ENCODE measurements at regions not wholly inside any gene's neighbourhood (a gene's known extent, or its start where the extent isn't known, plus 50 kb on each side); places are given as distances from the start of the nearest gene placed in this dataset.
A peak's percentile ranks its signal among the peaks of the same experiment; 100 is the strongest.

DNA sequence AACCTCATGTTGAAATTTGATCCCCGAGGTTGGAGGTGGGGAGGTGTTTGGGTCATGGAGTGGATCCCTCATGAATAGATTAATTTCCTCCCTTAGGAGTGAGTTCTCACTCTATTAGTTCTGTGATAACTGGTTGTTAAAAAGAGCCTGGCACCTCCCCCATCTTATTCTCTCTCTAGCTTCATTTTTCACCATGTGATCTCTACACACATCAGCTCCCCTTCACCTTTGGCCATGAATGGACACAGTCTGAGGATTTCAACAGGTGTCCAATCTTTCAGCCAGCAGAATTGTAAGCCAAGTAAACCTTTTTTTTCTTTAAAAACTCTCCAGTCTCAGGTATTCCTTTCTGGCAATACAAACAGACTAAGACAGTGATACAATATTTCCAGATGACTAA, 602.0 kb upstream of the FAM98A start:
- no peak overlapping the region for H3K4me3 ChIP-seq (ENCODE audit: low read depth, low read length)
- no peak for DNase-seq (ENCODE audit: low read depth)
- TF ChIP-seq, protein P1, sequence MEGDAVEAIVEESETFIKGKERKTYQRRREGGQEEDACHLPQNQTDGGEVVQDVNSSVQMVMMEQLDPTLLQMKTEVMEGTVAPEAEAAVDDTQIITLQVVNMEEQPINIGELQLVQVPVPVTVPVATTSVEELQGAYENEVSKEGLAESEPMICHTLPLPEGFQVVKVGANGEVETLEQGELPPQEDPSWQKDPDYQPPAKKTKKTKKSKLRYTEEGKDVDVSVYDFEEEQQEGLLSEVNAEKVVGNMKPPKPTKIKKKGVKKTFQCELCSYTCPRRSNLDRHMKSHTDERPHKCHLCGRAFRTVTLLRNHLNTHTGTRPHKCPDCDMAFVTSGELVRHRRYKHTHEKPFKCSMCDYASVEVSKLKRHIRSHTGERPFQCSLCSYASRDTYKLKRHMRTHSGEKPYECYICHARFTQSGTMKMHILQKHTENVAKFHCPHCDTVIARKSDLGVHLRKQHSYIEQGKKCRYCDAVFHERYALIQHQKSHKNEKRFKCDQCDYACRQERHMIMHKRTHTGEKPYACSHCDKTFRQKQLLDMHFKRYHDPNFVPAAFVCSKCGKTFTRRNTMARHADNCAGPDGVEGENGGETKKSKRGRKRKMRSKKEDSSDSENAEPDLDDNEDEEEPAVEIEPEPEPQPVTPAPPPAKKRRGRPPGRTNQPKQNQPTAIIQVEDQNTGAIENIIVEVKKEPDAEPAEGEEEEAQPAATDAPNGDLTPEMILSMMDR (IDR thresholded peaks at IDR 0.05; ENCODE audit: insufficient read depth, low read depth, low read length, missing control alignments): no peak

DNA sequence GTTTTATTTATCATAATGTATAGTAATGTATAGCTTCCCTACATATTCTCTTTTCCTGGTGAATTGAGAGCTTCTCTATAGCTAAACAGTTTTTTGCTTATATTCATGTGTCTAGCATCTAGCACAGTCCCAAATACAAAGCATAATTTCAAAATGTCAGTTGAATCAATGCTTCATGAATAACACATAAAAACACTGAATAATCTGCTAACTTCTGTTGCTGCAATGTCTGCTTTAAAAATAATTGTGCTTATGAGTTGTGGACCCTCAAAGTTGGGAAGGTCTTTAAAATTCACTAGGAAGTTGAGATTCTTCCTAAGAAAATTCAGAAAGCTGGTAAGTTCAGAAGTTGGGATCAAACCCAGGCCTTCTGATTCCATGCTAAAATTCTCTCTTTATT, 600.9 kb upstream of the FAM98A start:
- no peak for DNase-seq (ENCODE audit: low read depth)
- TF ChIP-seq, protein P1 (IDR thresholded peaks at IDR 0.05; ENCODE audit: insufficient read depth, low read depth, low read length, missing control alignments): no peak
- no peak overlapping the region for H3K4me3 ChIP-seq (ENCODE audit: low read depth, low read length)

DNA sequence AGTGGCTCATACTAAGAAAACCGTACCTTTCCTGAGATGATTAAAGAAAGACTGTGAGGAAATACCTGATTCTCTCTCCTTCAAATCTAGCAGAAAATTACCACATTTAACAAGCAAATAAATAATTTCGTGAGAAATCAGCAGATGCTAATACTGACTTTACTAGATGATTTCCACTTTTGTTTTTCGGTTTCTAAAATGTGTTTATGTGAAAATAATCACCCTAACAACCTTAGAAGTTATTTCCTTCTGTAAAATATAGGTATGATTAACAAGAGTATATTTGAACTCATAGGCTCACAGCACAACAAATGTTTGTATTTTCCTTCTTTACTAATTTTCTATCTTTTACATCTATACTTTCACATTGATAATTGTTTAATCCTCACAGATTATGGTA, 594.1 kb upstream of the FAM98A start:
- DNase-seq (ENCODE audit: low read depth): peak; percentile 8
- no peak overlapping the region for H3K4me3 ChIP-seq (ENCODE audit: low read depth, low read length)
- TF ChIP-seq, protein P1 (IDR thresholded peaks at IDR 0.05; ENCODE audit: insufficient read depth, low read depth, low read length, missing control alignments): no peak

DNA sequence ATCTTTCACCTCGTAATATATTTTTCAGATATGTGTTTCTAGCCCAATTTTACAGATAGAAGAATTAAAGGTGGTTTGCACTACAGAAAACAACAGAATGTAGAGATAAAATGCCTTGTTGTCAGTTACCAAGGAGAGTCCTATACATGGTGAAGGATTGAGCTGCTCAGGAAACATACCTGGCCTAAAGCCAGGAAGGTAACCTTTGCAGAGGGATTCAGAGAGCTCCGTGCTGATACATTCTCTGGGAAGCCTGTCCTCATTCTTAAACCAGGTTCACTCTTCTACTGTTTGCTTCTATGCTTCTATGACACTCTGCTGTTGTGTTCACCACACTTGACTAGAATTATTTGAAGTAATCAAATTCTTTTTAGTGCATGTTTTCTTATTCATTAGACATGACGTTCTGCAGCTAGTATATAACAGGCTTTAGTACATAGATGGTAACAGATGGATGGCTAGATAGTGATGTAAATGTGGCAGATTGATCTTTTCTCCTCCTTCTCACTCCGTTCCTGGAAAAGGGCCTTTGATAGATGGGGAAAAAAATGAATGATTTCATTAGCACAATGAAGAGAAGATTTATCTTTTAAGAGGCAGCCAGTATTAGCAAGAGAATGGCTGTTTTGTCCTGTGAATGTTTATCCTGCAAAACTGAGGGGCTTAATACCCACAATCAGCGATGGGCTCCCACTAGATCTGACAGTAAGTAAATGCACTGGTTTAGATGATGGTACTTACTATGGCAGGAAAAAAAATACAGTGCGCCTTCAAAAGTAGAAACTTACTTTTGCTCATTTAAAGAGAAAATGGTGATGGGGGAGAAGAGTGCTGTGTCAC, 589.6 kb upstream of the FAM98A start:
- DNase-seq (ENCODE audit: low read depth): no peak
- TF ChIP-seq, protein P1 (IDR thresholded peaks at IDR 0.05; ENCODE audit: insufficient read depth, low read depth, low read length, missing control alignments): no peak

DNA sequence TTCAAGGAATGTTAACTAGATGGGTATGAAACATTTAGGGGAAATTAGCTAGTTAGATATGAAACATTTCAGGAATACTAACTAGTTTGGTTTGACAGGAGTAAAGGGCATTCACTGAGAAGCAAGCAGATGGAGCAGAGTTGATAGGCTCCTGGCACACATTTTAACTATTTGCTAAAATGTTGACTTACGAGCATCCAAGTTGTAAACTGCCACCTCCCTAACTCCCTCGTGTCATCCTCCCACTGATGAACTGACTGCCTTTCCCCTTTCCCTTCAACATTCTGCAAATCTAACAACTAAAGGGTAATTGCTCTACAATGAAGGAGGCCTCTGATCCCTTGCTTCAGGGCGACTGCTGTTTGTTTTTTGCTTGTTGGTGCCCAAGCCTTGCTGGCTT, 580.4 kb upstream of the FAM98A start:
- TF ChIP-seq, protein P1 (IDR thresholded peaks at IDR 0.05; ENCODE audit: insufficient read depth, low read depth, low read length, missing control alignments): no peak
- no peak for DNase-seq (ENCODE audit: low read depth)
- H3K4me3 ChIP-seq (ENCODE audit: low read depth, low read length): no peak overlapping the region

More for the DNA sequence above, 589.6 kb upstream of the FAM98A start:
- no peak overlapping the region for H3K4me3 ChIP-seq (ENCODE audit: low read depth, low read length)

DNA sequence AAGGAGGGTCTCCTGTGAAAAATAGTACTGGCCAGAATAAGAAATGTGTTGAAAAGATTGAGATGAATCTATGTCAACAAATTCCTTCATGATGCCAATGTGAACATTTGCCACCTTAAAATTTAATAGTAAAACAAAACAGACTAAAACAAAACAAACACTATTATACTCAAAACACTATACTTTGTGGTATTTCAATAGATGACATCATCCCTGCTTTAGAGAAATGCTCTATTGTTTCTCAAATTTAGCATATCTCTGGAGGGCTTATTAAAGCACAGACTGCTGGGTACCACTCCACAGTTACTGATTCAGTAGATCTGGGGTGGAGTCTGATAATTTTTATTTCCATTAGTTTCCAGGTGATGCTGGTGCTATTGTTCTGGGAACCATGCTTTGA, 579.4 kb upstream of the FAM98A start:
- DNase-seq (ENCODE audit: low read depth): no peak
- TF ChIP-seq, protein P1 (IDR thresholded peaks at IDR 0.05; ENCODE audit: insufficient read depth, low read depth, low read length, missing control alignments): no peak
- H3K4me3 ChIP-seq (ENCODE audit: low read depth, low read length): no peak overlapping the region

DNA sequence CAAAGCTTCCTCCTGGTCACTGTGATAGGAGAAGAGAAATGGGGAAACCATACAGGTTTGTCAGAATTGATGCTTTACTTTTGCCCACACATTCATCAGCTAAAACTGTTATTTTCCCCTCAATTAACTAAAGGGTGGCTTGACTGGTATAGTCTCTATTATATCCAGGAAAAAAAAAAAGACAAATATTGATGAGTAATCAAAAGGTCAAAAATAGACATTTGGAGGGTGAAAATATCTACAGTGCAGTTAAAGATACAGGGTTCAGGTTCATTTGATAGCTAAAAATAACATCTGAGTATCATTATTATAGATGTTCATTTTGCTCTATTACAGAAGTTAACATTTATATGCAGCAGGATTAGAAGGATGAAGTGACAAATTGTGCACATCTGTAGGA, 577.6 kb upstream of the FAM98A start:
- no peak overlapping the region for H3K4me3 ChIP-seq (ENCODE audit: low read depth, low read length)
- DNase-seq (ENCODE audit: low read depth): no peak
- TF ChIP-seq, protein P1 (IDR thresholded peaks at IDR 0.05; ENCODE audit: insufficient read depth, low read depth, low read length, missing control alignments): no peak

All from GM12865 (cell line).